ENCODE measurements at regions not wholly inside any gene's neighbourhood (a gene's known extent, or its start where the extent isn't known, plus 50 kb on each side); places are given as distances from the start of the nearest gene placed in this dataset.

GRCh38 chr4:42824278-42824977, 68.1 kb upstream of the GRXCR1 start:
- TF ChIP-seq EP300 (IDR thresholded peaks at IDR 0.05; ENCODE audit: borderline replicate concordance in 1 of 2, low read depth in 1 of 2, low read length in 1 of 2) (no peak), SIN3A (IDR thresholded peaks at IDR 0.05; ENCODE audit: borderline replicate concordance, low read depth, low read length) (no peak), CTCF (IDR thresholded peaks at IDR 0.05) (no peak), TAF1 (IDR thresholded peaks at IDR 0.05; ENCODE audit: borderline replicate concordance, low read depth, low read length) (no peak), RFX5 (IDR thresholded peaks at IDR 0.05; ENCODE audit: low read length) (no peak), USF1 (IDR thresholded peaks at IDR 0.05; ENCODE audit: borderline replicate concordance, low read depth) (no peak), POLR2AphosphoS5 (IDR thresholded peaks at IDR 0.05; ENCODE audit: low read depth, low read length) (no peak)
